Omental fat pad (tissue), 3 donors: ENCODE measurements at regions not wholly inside any gene's neighbourhood (a gene's known extent, or its start where the extent isn't known, plus 50 kb on each side); places are given as distances from the start of the nearest gene placed in this dataset.
"Not testable (repeated sequence)": the region's sequence is repeated elsewhere in the genome, so short reads cannot be mapped to it uniquely, and the experiment has no call there.

Source experiments
- ATAC-seq: fragments of 150-250 bp; one replicate; pipeline ENCODE4 v1.9.1; 2016; ENCODE audit warnings: mild to moderate bottlenecking, moderate library complexity; ENCODE audit not compliant: low FRiP score
- DNase-seq: peaks from one replicate; pipeline ENCODE4 v3.0.0-alpha.2; 2019; ENCODE audit warnings: low spot score
- TF ChIP-seq, protein P1 (sequence below), 3 donors: fragments of 450-650 bp; IDR thresholded peaks; one replicate each; pipeline ENCODE4 v1.5.1; 2016 to 2017; ENCODE audit warnings: antibody characterized with exemption in 3 of 3, mild to moderate bottlenecking in 3 of 3, moderate library complexity in 2 of 3

- ATAC-seq (no peak), DNase-seq (no peak)
These were observed 395.9 kb downstream of the PSAT1 start for GRCh38 chr9:78692871-78693270.

GRCh38 chr9:78694974-78695373 lies 398.0 kb downstream of the PSAT1 start:
- TF ChIP-seq, protein P1, sequence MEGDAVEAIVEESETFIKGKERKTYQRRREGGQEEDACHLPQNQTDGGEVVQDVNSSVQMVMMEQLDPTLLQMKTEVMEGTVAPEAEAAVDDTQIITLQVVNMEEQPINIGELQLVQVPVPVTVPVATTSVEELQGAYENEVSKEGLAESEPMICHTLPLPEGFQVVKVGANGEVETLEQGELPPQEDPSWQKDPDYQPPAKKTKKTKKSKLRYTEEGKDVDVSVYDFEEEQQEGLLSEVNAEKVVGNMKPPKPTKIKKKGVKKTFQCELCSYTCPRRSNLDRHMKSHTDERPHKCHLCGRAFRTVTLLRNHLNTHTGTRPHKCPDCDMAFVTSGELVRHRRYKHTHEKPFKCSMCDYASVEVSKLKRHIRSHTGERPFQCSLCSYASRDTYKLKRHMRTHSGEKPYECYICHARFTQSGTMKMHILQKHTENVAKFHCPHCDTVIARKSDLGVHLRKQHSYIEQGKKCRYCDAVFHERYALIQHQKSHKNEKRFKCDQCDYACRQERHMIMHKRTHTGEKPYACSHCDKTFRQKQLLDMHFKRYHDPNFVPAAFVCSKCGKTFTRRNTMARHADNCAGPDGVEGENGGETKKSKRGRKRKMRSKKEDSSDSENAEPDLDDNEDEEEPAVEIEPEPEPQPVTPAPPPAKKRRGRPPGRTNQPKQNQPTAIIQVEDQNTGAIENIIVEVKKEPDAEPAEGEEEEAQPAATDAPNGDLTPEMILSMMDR (IDR thresholded peaks at IDR 0.05), result no peak
- DNase-seq (no peak), ATAC-seq (no peak)

More at GRCh38 chr9:78692871-78693270, 395.9 kb downstream of the PSAT1 start:
- TF ChIP-seq, protein P1 (IDR thresholded peaks at IDR 0.05), result no peak

GRCh38 chr9:78695519-78695918 lies 398.6 kb downstream of the PSAT1 start:
- DNase-seq (no peak), ATAC-seq (no peak)
- TF ChIP-seq, protein P1 (IDR thresholded peaks at IDR 0.05), result no peak

GRCh38 chr9:78697618-78698017 lies 400.7 kb downstream of the PSAT1 start:
- DNase-seq (no peak), ATAC-seq (no peak)
- TF ChIP-seq, protein P1 (IDR thresholded peaks at IDR 0.05), result no peak

GRCh38 chr9:78698371-78698770 lies 401.4 kb downstream of the PSAT1 start:
- TF ChIP-seq, protein P1 (IDR thresholded peaks at IDR 0.05), result no peak
- DNase-seq (no peak), ATAC-seq (no peak)

GRCh38 chr9:78699217-78699616 lies 402.3 kb downstream of the PSAT1 start:
- not testable (repeated sequence) for ATAC-seq, DNase-seq

DNA sequence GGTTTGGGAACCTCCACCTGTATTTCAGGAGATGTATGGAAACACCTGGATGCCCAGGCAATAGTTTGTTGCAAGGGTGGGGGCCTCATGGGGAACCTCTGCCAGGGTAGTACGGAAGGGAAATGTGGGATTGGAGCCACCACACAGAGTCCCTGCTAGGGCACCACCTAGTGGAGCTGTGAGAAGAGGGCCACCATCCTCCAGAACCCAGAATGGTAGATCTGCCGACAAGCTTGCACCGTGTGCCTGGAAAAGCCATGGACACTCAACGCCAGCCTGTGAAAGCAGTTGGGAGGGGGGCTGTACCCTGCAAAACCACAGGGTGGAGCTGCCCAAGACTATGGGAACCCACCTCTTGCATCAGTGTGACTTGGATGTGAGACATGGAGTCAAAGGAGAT lies 407.2 kb downstream of the PSAT1 start:
- DNase-seq, ATAC-seq: not testable (repeated sequence)

GRCh38 chr9:78707080-78707479 lies 410.2 kb downstream of the PSAT1 start:
- DNase-seq (no peak), ATAC-seq (no peak)
- TF ChIP-seq, protein P1 (IDR thresholded peaks at IDR 0.05), result no peak
